ENCODE measurements at regions not wholly inside any gene's neighbourhood (a gene's known extent, or its start where the extent isn't known, plus 50 kb on each side); places are given as distances from the start of the nearest gene placed in this dataset.

- no peaks in the 10 kb centered on the region for H3K27me3 ChIP-seq (ENCODE audit: control insufficient read depth, insufficient read depth, low read length)
- no peak overlapping the region for H3K27ac ChIP-seq (ENCODE audit: low read depth, low read length)
- no peaks in the 10 kb centered on the region for H3K9me3 ChIP-seq (ENCODE audit: control insufficient read depth, insufficient read depth, low read depth, low read length)
- no peak overlapping the region for H3K4me3 ChIP-seq (ENCODE audit: low read depth, low read length)
- no peak overlapping the region for H3K9ac ChIP-seq (ENCODE audit: low read length)
- H3K4me1 ChIP-seq (ENCODE audit: control insufficient read depth, insufficient read depth, low read length): no peaks in the 10 kb centered on the region; the same call in 1 of the 2 replicates
- H3K36me3 ChIP-seq (ENCODE audit: control insufficient read depth, insufficient read depth, low read length): no peaks in the 10 kb centered on the region
These were observed 562.8 kb upstream of the TLE4 start for GRCh38 chr9:79008916-79009315.

- Histone ChIP-seq H3K27ac (ENCODE audit: low read depth, low read length) (no peak overlapping the region), H3K4me3 (ENCODE audit: low read depth, low read length) (no peak overlapping the region), H3K27me3 (ENCODE audit: control insufficient read depth, insufficient read depth, low read length) (no peaks in the 10 kb centered on the region), H3K36me3 (ENCODE audit: control insufficient read depth, insufficient read depth, low read length) (no peaks in the 10 kb centered on the region), H3K4me1 (ENCODE audit: control insufficient read depth, insufficient read depth, low read length) (no peaks in the 10 kb centered on the region), H3K9ac (ENCODE audit: low read length) (no peak overlapping the region), H3K9me3 (ENCODE audit: control insufficient read depth, insufficient read depth, low read depth, low read length) (no peaks in the 10 kb centered on the region)
These were observed 560.3 kb upstream of the TLE4 start for GRCh38 chr9:79011461-79011860.

- Histone ChIP-seq H3K4me3 (ENCODE audit: low read depth, low read length) (no peak overlapping the region), H3K36me3 (ENCODE audit: control insufficient read depth, insufficient read depth, low read length) (no peaks in the 10 kb centered on the region), H3K27me3 (ENCODE audit: control insufficient read depth, insufficient read depth, low read length) (no peaks in the 10 kb centered on the region), H3K27ac (ENCODE audit: low read depth, low read length) (no peak overlapping the region), H3K4me1 (ENCODE audit: control insufficient read depth, insufficient read depth, low read length) (no peaks in the 10 kb centered on the region), H3K9ac (ENCODE audit: low read length) (no peak overlapping the region), H3K9me3 (ENCODE audit: control insufficient read depth, insufficient read depth, low read depth, low read length) (no peaks in the 10 kb centered on the region)
These were observed 559.2 kb upstream of the TLE4 start for GRCh38 chr9:79012561-79012960.

- no peaks in the 10 kb centered on the region for H3K36me3 ChIP-seq (ENCODE audit: control insufficient read depth, insufficient read depth, low read length)
- no peak overlapping the region for H3K4me3 ChIP-seq (ENCODE audit: low read depth, low read length)
- H3K9me3 ChIP-seq (ENCODE audit: control insufficient read depth, insufficient read depth, low read depth, low read length): no peaks in the 10 kb centered on the region
- no peaks in the 10 kb centered on the region for H3K4me1 ChIP-seq (ENCODE audit: control insufficient read depth, insufficient read depth, low read length)
- no peak overlapping the region for H3K27ac ChIP-seq (ENCODE audit: low read depth, low read length)
- no peak overlapping the region for H3K9ac ChIP-seq (ENCODE audit: low read length)
- H3K27me3 ChIP-seq (ENCODE audit: control insufficient read depth, insufficient read depth, low read length): no peaks in the 10 kb centered on the region
These were observed 557.8 kb upstream of the TLE4 start for GRCh38 chr9:79013715-79014610.

GRCh38 chr9:79014929-79015699, 556.7 kb upstream of the TLE4 start:
- Histone ChIP-seq H3K27ac (ENCODE audit: low read depth, low read length) (no peak overlapping the region), H3K4me1 (ENCODE audit: control insufficient read depth, insufficient read depth, low read length) (no peaks in the 10 kb centered on the region), H3K9me3 (ENCODE audit: control insufficient read depth, insufficient read depth, low read depth, low read length) (no peaks in the 10 kb centered on the region), H3K4me3 (ENCODE audit: low read depth, low read length) (no peak overlapping the region), H3K36me3 (ENCODE audit: control insufficient read depth, insufficient read depth, low read length) (no peaks in the 10 kb centered on the region), H3K9ac (ENCODE audit: low read length) (no peak overlapping the region), H3K27me3 (ENCODE audit: control insufficient read depth, insufficient read depth, low read length) (no peaks in the 10 kb centered on the region)

- no peaks in the 10 kb centered on the region for H3K9me3 ChIP-seq (ENCODE audit: control insufficient read depth, insufficient read depth, low read depth, low read length)
- H3K27ac ChIP-seq (ENCODE audit: low read depth, low read length): no peak overlapping the region
- H3K4me3 ChIP-seq (ENCODE audit: low read depth, low read length): no peak overlapping the region
- H3K27me3 ChIP-seq (ENCODE audit: control insufficient read depth, insufficient read depth, low read length): no peaks in the 10 kb centered on the region
- H3K9ac ChIP-seq (ENCODE audit: low read length): no peak overlapping the region
- H3K36me3 ChIP-seq (ENCODE audit: control insufficient read depth, insufficient read depth, low read length): no peaks in the 10 kb centered on the region
- H3K4me1 ChIP-seq (ENCODE audit: control insufficient read depth, insufficient read depth, low read length): no peaks in the 10 kb centered on the region
These were observed 555.8 kb upstream of the TLE4 start for GRCh38 chr9:79015951-79016350.

- Histone ChIP-seq H3K27ac (ENCODE audit: low read depth, low read length) (no peak overlapping the region), H3K36me3 (ENCODE audit: control insufficient read depth, insufficient read depth, low read length) (no peaks in the 10 kb centered on the region), H3K4me1 (ENCODE audit: control insufficient read depth, insufficient read depth, low read length) (no peaks in the 10 kb centered on the region), H3K27me3 (ENCODE audit: control insufficient read depth, insufficient read depth, low read length) (no peaks in the 10 kb centered on the region), H3K4me3 (ENCODE audit: low read depth, low read length) (no peak overlapping the region), H3K9me3 (ENCODE audit: control insufficient read depth, insufficient read depth, low read depth, low read length) (no peaks in the 10 kb centered on the region), H3K9ac (ENCODE audit: low read length) (no peak overlapping the region)
These were observed 551.5 kb upstream of the TLE4 start for GRCh38 chr9:79020276-79020675.

GRCh38 chr9:79021084-79021483, 550.7 kb upstream of the TLE4 start:
- Histone ChIP-seq H3K9ac (ENCODE audit: low read length) (no peak overlapping the region), H3K4me3 (ENCODE audit: low read depth, low read length) (no peak overlapping the region), H3K27ac (ENCODE audit: low read depth, low read length) (no peak overlapping the region), H3K27me3 (ENCODE audit: control insufficient read depth, insufficient read depth, low read length) (no peaks in the 10 kb centered on the region), H3K9me3 (ENCODE audit: control insufficient read depth, insufficient read depth, low read depth, low read length) (no peaks in the 10 kb centered on the region), H3K4me1 (ENCODE audit: control insufficient read depth, insufficient read depth, low read length) (no peaks in the 10 kb centered on the region), H3K36me3 (ENCODE audit: control insufficient read depth, insufficient read depth, low read length) (no peaks in the 10 kb centered on the region)

- no peak overlapping the region for H3K4me3 ChIP-seq (ENCODE audit: low read depth, low read length)
- no peak overlapping the region for H3K9ac ChIP-seq (ENCODE audit: low read length)
- no peaks in the 10 kb centered on the region for H3K9me3 ChIP-seq (ENCODE audit: control insufficient read depth, insufficient read depth, low read depth, low read length)
- no peaks in the 10 kb centered on the region for H3K27me3 ChIP-seq (ENCODE audit: control insufficient read depth, insufficient read depth, low read length)
- H3K4me1 ChIP-seq (ENCODE audit: control insufficient read depth, insufficient read depth, low read length): peaks cover 5% of the 10 kb centered on the region; the same call in 1 of the 2 replicates
- H3K36me3 ChIP-seq (ENCODE audit: control insufficient read depth, insufficient read depth, low read length): no peaks in the 10 kb centered on the region
- no peak overlapping the region for H3K27ac ChIP-seq (ENCODE audit: low read depth, low read length)
These were observed 548.6 kb upstream of the TLE4 start for GRCh38 chr9:79023134-79023580.

GRCh38 chr9:79026316-79026715, 545.4 kb upstream of the TLE4 start:
- Histone ChIP-seq H3K36me3 (ENCODE audit: control insufficient read depth, insufficient read depth, low read length) (no peaks in the 10 kb centered on the region), H3K4me1 (ENCODE audit: control insufficient read depth, insufficient read depth, low read length) (peaks cover 5% of the 10 kb centered on the region; the same call in 1 of the 2 replicates), H3K4me3 (ENCODE audit: low read depth, low read length) (no peak overlapping the region), H3K27me3 (ENCODE audit: control insufficient read depth, insufficient read depth, low read length) (no peaks in the 10 kb centered on the region), H3K27ac (ENCODE audit: low read depth, low read length) (no peak overlapping the region), H3K9ac (ENCODE audit: low read length) (no peak overlapping the region), H3K9me3 (ENCODE audit: control insufficient read depth, insufficient read depth, low read depth, low read length) (no peaks in the 10 kb centered on the region)

- Histone ChIP-seq H3K27me3 (ENCODE audit: control insufficient read depth, insufficient read depth, low read length) (no peaks in the 10 kb centered on the region), H3K36me3 (ENCODE audit: control insufficient read depth, insufficient read depth, low read length) (no peaks in the 10 kb centered on the region), H3K9ac (ENCODE audit: low read length) (no peak overlapping the region), H3K9me3 (ENCODE audit: control insufficient read depth, insufficient read depth, low read depth, low read length) (no peaks in the 10 kb centered on the region), H3K27ac (ENCODE audit: low read depth, low read length) (no peak overlapping the region), H3K4me3 (ENCODE audit: low read depth, low read length) (no peak overlapping the region), H3K4me1 (ENCODE audit: control insufficient read depth, insufficient read depth, low read length) (peaks cover 5% of the 10 kb centered on the region; the same call in 1 of the 2 replicates)
These were observed 543.7 kb upstream of the TLE4 start for GRCh38 chr9:79028101-79028500.
